ENCODE measurements at regions not wholly inside any gene's neighbourhood (a gene's known extent, or its start where the extent isn't known, plus 50 kb on each side); places are given as distances from the start of the nearest gene placed in this dataset.

- peaks cover 3% of the 10 kb centered on the region for H3K4me1 Mint-ChIP-seq (ENCODE audit: low read depth, unreplicated experiment)
- no peak overlapping the region for H3K4me3 Mint-ChIP-seq (ENCODE audit: unreplicated experiment)
- H3K9me3 Mint-ChIP-seq (ENCODE audit: unreplicated experiment), result no peaks in the 10 kb centered on the region
These were observed 130.7 kb downstream of the ALDH8A1 start for GRCh38 chr6:134819236-134819635.

GRCh38 chr6:134817448-134817847 is 132.5 kb downstream of the ALDH8A1 start:
- no peaks in the 10 kb centered on the region for H3K27me3 Mint-ChIP-seq (ENCODE audit: unreplicated experiment)
- no peaks in the 10 kb centered on the region for H3K9me3 Mint-ChIP-seq (ENCODE audit: unreplicated experiment)
- no peaks in the 10 kb centered on the region for H3K4me1 Mint-ChIP-seq (ENCODE audit: low read depth, unreplicated experiment)
- no peak for TF ChIP-seq CTCF (IDR thresholded peaks at IDR 0.05; ENCODE audit: partially characterized antibody, unreplicated experiment)
- no peak for DNase-seq
- no peaks in the 10 kb centered on the region for H3K36me3 Mint-ChIP-seq (ENCODE audit: unreplicated experiment)
- H3K27ac Mint-ChIP-seq (ENCODE audit: unreplicated experiment), result no peak overlapping the region
- no peak overlapping the region for H3K4me3 Mint-ChIP-seq (ENCODE audit: unreplicated experiment)

More at GRCh38 chr6:134819236-134819635, 130.7 kb downstream of the ALDH8A1 start:
- TF ChIP-seq CTCF (IDR thresholded peaks at IDR 0.05; ENCODE audit: partially characterized antibody, unreplicated experiment), result no peak
- Mint-ChIP-seq H3K27ac (ENCODE audit: unreplicated experiment) (no peak overlapping the region), H3K36me3 (ENCODE audit: unreplicated experiment) (no peaks in the 10 kb centered on the region), H3K27me3 (ENCODE audit: unreplicated experiment) (no peaks in the 10 kb centered on the region)
- DNase-seq, result no peak

- Mint-ChIP-seq H3K27me3 (ENCODE audit: unreplicated experiment) (no peaks in the 10 kb centered on the region), H3K27ac (ENCODE audit: unreplicated experiment) (no peak overlapping the region), H3K36me3 (ENCODE audit: unreplicated experiment) (no peaks in the 10 kb centered on the region), H3K9me3 (ENCODE audit: unreplicated experiment) (no peaks in the 10 kb centered on the region), H3K4me3 (ENCODE audit: unreplicated experiment) (no peak overlapping the region), H3K4me1 (ENCODE audit: low read depth, unreplicated experiment) (no peaks in the 10 kb centered on the region)
- no peak for TF ChIP-seq CTCF (IDR thresholded peaks at IDR 0.05; ENCODE audit: partially characterized antibody, unreplicated experiment)
- no peak for DNase-seq
These were observed 133.1 kb downstream of the ALDH8A1 start for GRCh38 chr6:134816780-134817179.

GRCh38 chr6:134816300-134816699 is 133.6 kb downstream of the ALDH8A1 start:
- DNase-seq, result no peak
- TF ChIP-seq CTCF (IDR thresholded peaks at IDR 0.05; ENCODE audit: partially characterized antibody, unreplicated experiment), result no peak
- H3K36me3 Mint-ChIP-seq (ENCODE audit: unreplicated experiment), result no peaks in the 10 kb centered on the region
- no peaks in the 10 kb centered on the region for H3K9me3 Mint-ChIP-seq (ENCODE audit: unreplicated experiment)
- H3K4me1 Mint-ChIP-seq (ENCODE audit: low read depth, unreplicated experiment), result no peaks in the 10 kb centered on the region
- H3K27ac Mint-ChIP-seq (ENCODE audit: unreplicated experiment), result no peak overlapping the region
- no peaks in the 10 kb centered on the region for H3K27me3 Mint-ChIP-seq (ENCODE audit: unreplicated experiment)
- no peak overlapping the region for H3K4me3 Mint-ChIP-seq (ENCODE audit: unreplicated experiment)

- no peak for TF ChIP-seq CTCF (IDR thresholded peaks at IDR 0.05; ENCODE audit: partially characterized antibody, unreplicated experiment)
- Mint-ChIP-seq H3K4me1 (ENCODE audit: low read depth, unreplicated experiment) (no peaks in the 10 kb centered on the region), H3K27me3 (ENCODE audit: unreplicated experiment) (no peaks in the 10 kb centered on the region), H3K36me3 (ENCODE audit: unreplicated experiment) (no peaks in the 10 kb centered on the region), H3K9me3 (ENCODE audit: unreplicated experiment) (no peaks in the 10 kb centered on the region), H3K27ac (ENCODE audit: unreplicated experiment) (no peak overlapping the region), H3K4me3 (ENCODE audit: unreplicated experiment) (no peak overlapping the region)
- no peak for DNase-seq
These were observed 135.7 kb downstream of the ALDH8A1 start for GRCh38 chr6:134814076-134814695.

Data from glutamatergic neuron (in vitro differentiated cells).